ENCODE measurements at regions not wholly inside any gene's neighbourhood (a gene's known extent, or its start where the extent isn't known, plus 50 kb on each side); places are given as distances from the start of the nearest gene placed in this dataset.

DNA sequence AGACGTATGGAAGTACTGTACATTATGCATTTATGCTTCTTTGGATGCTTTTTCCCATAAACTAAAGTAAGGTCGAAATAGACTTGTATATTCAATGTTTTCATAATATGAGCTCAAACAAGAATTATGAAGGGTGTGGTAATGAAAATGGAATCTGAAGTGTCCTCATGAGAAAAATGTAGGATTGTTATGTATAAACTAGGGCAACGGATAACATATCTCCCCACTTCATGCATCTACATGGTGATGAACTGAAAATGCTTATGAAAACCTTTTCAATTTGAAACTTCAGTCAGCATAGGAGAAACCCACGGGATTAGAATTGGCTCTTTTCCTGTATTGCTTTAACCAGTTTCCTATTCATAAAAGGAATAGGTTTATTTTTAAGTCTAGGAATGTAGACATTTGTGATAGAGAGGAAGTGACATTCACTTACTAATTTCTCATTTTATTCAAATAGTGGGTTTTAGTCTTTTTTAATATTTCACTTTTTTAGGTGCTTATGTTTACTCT is 608.2 kb upstream of the GCFC2 start:
- no peaks in the 10 kb centered on the region for H3K27me3 ChIP-seq (ENCODE audit: control insufficient read depth, insufficient read depth, low read length)
- H3K36me3 ChIP-seq (ENCODE audit: control insufficient read depth, insufficient read depth, low read length), result no peaks in the 10 kb centered on the region
- ChIA-PET POLR2A (no interaction called here), CTCF (no interaction called here)
- no peak for DNase-seq (ENCODE audit: low read depth)
- no peak for TF ChIP-seq CTCF (IDR thresholded peaks at IDR 0.05; ENCODE audit: insufficient read depth, low read depth, low read length)
- no peak overlapping the region for H3K4me3 ChIP-seq (ENCODE audit: low read depth, low read length)

GRCh38 chr2:76316691-76317090 is 606.0 kb upstream of the GCFC2 start:
- no peaks in the 10 kb centered on the region for H3K27me3 ChIP-seq (ENCODE audit: control insufficient read depth, insufficient read depth, low read length)
- no peaks in the 10 kb centered on the region for H3K36me3 ChIP-seq (ENCODE audit: control insufficient read depth, insufficient read depth, low read length)
- CTCF ChIA-PET, result interaction anchor here (0.6 kb wide), 1 partner anchor 119 kb away, joined by 3 read pairs; no protein-coding TSS in a partner anchor
- DNase-seq (ENCODE audit: low read depth), result no peak
- no peak for TF ChIP-seq CTCF (IDR thresholded peaks at IDR 0.05; ENCODE audit: insufficient read depth, low read depth, low read length)
- no peak overlapping the region for H3K4me3 ChIP-seq (ENCODE audit: low read depth, low read length)
- POLR2A ChIA-PET, result no interaction called here

- Histone ChIP-seq H3K4me3 (ENCODE audit: low read depth, low read length) (no peak overlapping the region), H3K36me3 (ENCODE audit: control insufficient read depth, insufficient read depth, low read length) (no peaks in the 10 kb centered on the region), H3K27me3 (ENCODE audit: control insufficient read depth, insufficient read depth, low read length) (no peaks in the 10 kb centered on the region)
- no peak for DNase-seq (ENCODE audit: low read depth)
- CTCF ChIA-PET, result no interaction called here
- no peak for TF ChIP-seq CTCF (IDR thresholded peaks at IDR 0.05; ENCODE audit: insufficient read depth, low read depth, low read length)
- POLR2A ChIA-PET, result no interaction called here
These were observed 603.7 kb upstream of the GCFC2 start for GRCh38 chr2:76314271-76315020.

DNA sequence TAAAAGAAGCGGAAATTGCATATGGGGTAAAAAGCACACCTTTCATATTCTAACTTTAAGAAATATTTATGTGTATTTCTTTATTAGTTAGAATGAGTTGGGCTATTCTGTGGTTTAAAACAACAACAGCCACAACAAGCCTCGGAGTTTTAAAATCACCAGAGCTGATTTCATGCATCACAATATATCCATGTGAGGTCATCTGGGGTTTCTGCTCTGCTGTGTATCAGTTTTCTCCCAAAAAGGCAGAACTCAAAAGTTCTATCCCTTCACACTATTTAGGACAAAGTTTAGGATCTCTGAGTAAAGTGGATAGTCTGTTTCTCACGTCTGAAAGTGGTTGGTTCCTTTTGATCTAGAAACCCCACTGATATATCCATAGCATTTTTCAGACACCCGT is 601.5 kb upstream of the GCFC2 start:
- H3K36me3 ChIP-seq (ENCODE audit: control insufficient read depth, insufficient read depth, low read length), result no peaks in the 10 kb centered on the region
- H3K4me3 ChIP-seq (ENCODE audit: low read depth, low read length), result no peak overlapping the region
- no peaks in the 10 kb centered on the region for H3K27me3 ChIP-seq (ENCODE audit: control insufficient read depth, insufficient read depth, low read length)
- ChIA-PET CTCF (no interaction called here), POLR2A (no interaction called here)
- TF ChIP-seq CTCF (IDR thresholded peaks at IDR 0.05; ENCODE audit: insufficient read depth, low read depth, low read length), result no peak
- no peak for DNase-seq (ENCODE audit: low read depth)

GRCh38 chr2:76311728-76312127 is 601.0 kb upstream of the GCFC2 start:
- TF ChIP-seq CTCF (IDR thresholded peaks at IDR 0.05; ENCODE audit: insufficient read depth, low read depth, low read length), result no peak
- DNase-seq (ENCODE audit: low read depth), result no peak
- POLR2A ChIA-PET, result no interaction called here
- H3K27me3 ChIP-seq (ENCODE audit: control insufficient read depth, insufficient read depth, low read length), result no peaks in the 10 kb centered on the region
- H3K36me3 ChIP-seq (ENCODE audit: control insufficient read depth, insufficient read depth, low read length), result no peaks in the 10 kb centered on the region
- H3K4me3 ChIP-seq (ENCODE audit: low read depth, low read length), result no peak overlapping the region
- CTCF ChIA-PET, result no interaction called here

Data from BJ (cell line).